ENCODE measurements at regions not wholly inside any gene's neighbourhood (a gene's known extent, or its start where the extent isn't known, plus 50 kb on each side); places are given as distances from the start of the nearest gene placed in this dataset.

- no peaks in the 10 kb centered on the region for H3K36me3 ChIP-seq (ENCODE audit: insufficient read depth, low read length)
- no peak overlapping the region for H3K4me3 ChIP-seq
- TF ChIP-seq FOXP2 (optimal IDR thresholded peaks at IDR 0.05; ENCODE audit: control extremely low read depth, extremely low read length, insufficient read depth) (no peak), EZH2 (IDR thresholded peaks at IDR 0.05) (no peak), POLR2AphosphoS5 (IDR thresholded peaks at IDR 0.05; ENCODE audit: borderline replicate concordance, low read depth, low read length) (no peak)
Measured at GRCh38 chr3:176824811-176825210, 372.5 kb downstream of the TBL1XR1 start.

GRCh38 chr3:176820764-176821163 lies 376.5 kb downstream of the TBL1XR1 start:
- no peak overlapping the region for H3K9ac ChIP-seq (ENCODE audit: insufficient read length)
- TF ChIP-seq FOXP2 (optimal IDR thresholded peaks at IDR 0.05; ENCODE audit: control extremely low read depth, extremely low read length, insufficient read depth) (no peak), POLR2AphosphoS5 (IDR thresholded peaks at IDR 0.05; ENCODE audit: borderline replicate concordance, low read depth, low read length) (no peak), EZH2 (IDR thresholded peaks at IDR 0.05) (no peak)
- H3K9me3 ChIP-seq (ENCODE audit: low read depth, low read length): no peaks in the 10 kb centered on the region; the same call in 1 of the 2 replicates
- no peak overlapping the region for H3K4me3 ChIP-seq
- H3K27ac ChIP-seq: no peak overlapping the region
- DNase-seq (ENCODE audit: low read depth, low spot score): no peak
- H3K36me3 ChIP-seq (ENCODE audit: insufficient read depth, low read length): no peaks in the 10 kb centered on the region

More at GRCh38 chr3:176824811-176825210, 372.5 kb downstream of the TBL1XR1 start:
- no peak for DNase-seq (ENCODE audit: low read depth, low spot score)
- no peaks in the 10 kb centered on the region; the same call in 1 of the 2 replicates for H3K9me3 ChIP-seq (ENCODE audit: low read depth, low read length)
- H3K9ac ChIP-seq (ENCODE audit: insufficient read length): no peak overlapping the region
- no peak overlapping the region for H3K27ac ChIP-seq

- no peak for DNase-seq (ENCODE audit: low read depth, low spot score)
- H3K36me3 ChIP-seq (ENCODE audit: insufficient read depth, low read length): no peaks in the 10 kb centered on the region
- H3K9me3 ChIP-seq (ENCODE audit: low read depth, low read length): no peaks in the 10 kb centered on the region; the same call in 1 of the 2 replicates
- no peak for TF ChIP-seq FOXP2 (optimal IDR thresholded peaks at IDR 0.05; ENCODE audit: control extremely low read depth, extremely low read length, insufficient read depth)
- no peak for TF ChIP-seq POLR2AphosphoS5 (IDR thresholded peaks at IDR 0.05; ENCODE audit: borderline replicate concordance, low read depth, low read length)
- TF ChIP-seq EZH2 (IDR thresholded peaks at IDR 0.05): no peak
- H3K4me3 ChIP-seq: no peak overlapping the region
- H3K27ac ChIP-seq: no peak overlapping the region
- no peak overlapping the region for H3K9ac ChIP-seq (ENCODE audit: insufficient read length)
Measured at GRCh38 chr3:176816937-176817336, 380.3 kb downstream of the TBL1XR1 start.

GRCh38 chr3:176814285-176814684 lies 383.0 kb downstream of the TBL1XR1 start:
- no peak for TF ChIP-seq POLR2AphosphoS5 (IDR thresholded peaks at IDR 0.05; ENCODE audit: borderline replicate concordance, low read depth, low read length)
- TF ChIP-seq EZH2 (IDR thresholded peaks at IDR 0.05): no peak
- no peak for TF ChIP-seq FOXP2 (optimal IDR thresholded peaks at IDR 0.05; ENCODE audit: control extremely low read depth, extremely low read length, insufficient read depth)
- no peak for DNase-seq (ENCODE audit: low read depth, low spot score)
- Histone ChIP-seq H3K9ac (ENCODE audit: insufficient read length) (no peak overlapping the region), H3K4me3 (no peak overlapping the region), H3K9me3 (ENCODE audit: low read depth, low read length) (no peaks in the 10 kb centered on the region), H3K36me3 (ENCODE audit: insufficient read depth, low read length) (no peaks in the 10 kb centered on the region), H3K27ac (no peak overlapping the region)

GRCh38 chr3:176807938-176808337 lies 389.3 kb downstream of the TBL1XR1 start:
- Histone ChIP-seq H3K9me3 (ENCODE audit: low read depth, low read length) (no peaks in the 10 kb centered on the region), H3K4me3 (no peak overlapping the region), H3K9ac (ENCODE audit: insufficient read length) (no peak overlapping the region), H3K36me3 (ENCODE audit: insufficient read depth, low read length) (no peaks in the 10 kb centered on the region), H3K27ac (no peak overlapping the region)
- TF ChIP-seq EZH2 (IDR thresholded peaks at IDR 0.05) (no peak), POLR2AphosphoS5 (IDR thresholded peaks at IDR 0.05; ENCODE audit: borderline replicate concordance, low read depth, low read length) (no peak), FOXP2 (optimal IDR thresholded peaks at IDR 0.05; ENCODE audit: control extremely low read depth, extremely low read length, insufficient read depth) (no peak)
- no peak for DNase-seq (ENCODE audit: low read depth, low spot score)

- no peak for DNase-seq (ENCODE audit: low read depth, low spot score)
- Histone ChIP-seq H3K27ac (peak overlapping the region; percentile 49; the same call in 1 of the 2 replicates), H3K4me3 (peak overlapping the region; percentile 14; the same call in 1 of the 2 replicates), H3K9ac (ENCODE audit: insufficient read length) (peak overlapping the region; percentile 44), H3K9me3 (ENCODE audit: low read depth, low read length) (no peaks in the 10 kb centered on the region), H3K36me3 (ENCODE audit: insufficient read depth, low read length) (no peaks in the 10 kb centered on the region)
- no peak for TF ChIP-seq EZH2 (IDR thresholded peaks at IDR 0.05)
- no peak for TF ChIP-seq POLR2AphosphoS5 (IDR thresholded peaks at IDR 0.05; ENCODE audit: borderline replicate concordance, low read depth, low read length)
- no peak for TF ChIP-seq FOXP2 (optimal IDR thresholded peaks at IDR 0.05; ENCODE audit: control extremely low read depth, extremely low read length, insufficient read depth)
Measured at GRCh38 chr3:176799675-176800074, 397.6 kb downstream of the TBL1XR1 start.

GRCh38 chr3:176798680-176799079 lies 398.6 kb downstream of the TBL1XR1 start:
- H3K9me3 ChIP-seq (ENCODE audit: low read depth, low read length): no peaks in the 10 kb centered on the region
- DNase-seq (ENCODE audit: low read depth, low spot score): no peak
- H3K4me3 ChIP-seq: no peak overlapping the region
- H3K9ac ChIP-seq (ENCODE audit: insufficient read length): no peak overlapping the region
- 0 out of 2 replicates have a peak overlapping the region, but pooled peaks have one; percentile 49 for H3K27ac ChIP-seq
- H3K36me3 ChIP-seq (ENCODE audit: insufficient read depth, low read length): no peaks in the 10 kb centered on the region
- TF ChIP-seq POLR2AphosphoS5 (IDR thresholded peaks at IDR 0.05; ENCODE audit: borderline replicate concordance, low read depth, low read length): no peak
- no peak for TF ChIP-seq EZH2 (IDR thresholded peaks at IDR 0.05)
- TF ChIP-seq FOXP2 (optimal IDR thresholded peaks at IDR 0.05; ENCODE audit: control extremely low read depth, extremely low read length, insufficient read depth): no peak

- TF ChIP-seq POLR2AphosphoS5 (IDR thresholded peaks at IDR 0.05; ENCODE audit: borderline replicate concordance, low read depth, low read length) (no peak), EZH2 (IDR thresholded peaks at IDR 0.05) (no peak), FOXP2 (optimal IDR thresholded peaks at IDR 0.05; ENCODE audit: control extremely low read depth, extremely low read length, insufficient read depth) (no peak)
- no peaks in the 10 kb centered on the region for H3K36me3 ChIP-seq (ENCODE audit: insufficient read depth, low read length)
- DNase-seq (ENCODE audit: low read depth, low spot score): no peak
- H3K9ac ChIP-seq (ENCODE audit: insufficient read length): no peak overlapping the region
- H3K4me3 ChIP-seq: peak overlapping the region; percentile 23
- peak overlapping the region; percentile 47 for H3K27ac ChIP-seq
- no peaks in the 10 kb centered on the region for H3K9me3 ChIP-seq (ENCODE audit: low read depth, low read length)
Measured at GRCh38 chr3:176796371-176796770, 400.9 kb downstream of the TBL1XR1 start.

- H3K9me3 ChIP-seq (ENCODE audit: low read depth, low read length): no peaks in the 10 kb centered on the region
- no peak for TF ChIP-seq POLR2AphosphoS5 (IDR thresholded peaks at IDR 0.05; ENCODE audit: borderline replicate concordance, low read depth, low read length)
- TF ChIP-seq FOXP2 (optimal IDR thresholded peaks at IDR 0.05; ENCODE audit: control extremely low read depth, extremely low read length, insufficient read depth): peak; percentile 70
- no peak for TF ChIP-seq EZH2 (IDR thresholded peaks at IDR 0.05)
- DNase-seq (ENCODE audit: low read depth, low spot score): peak; percentile 78
Measured at GRCh38 chr3:176795891-176796290, 401.4 kb downstream of the TBL1XR1 start.

More at GRCh38 chr3:176795891-176796290, 401.4 kb downstream of the TBL1XR1 start:
- Histone ChIP-seq H3K27ac (peak overlapping the region; percentile 47), H3K9ac (ENCODE audit: insufficient read length) (no peak overlapping the region), H3K36me3 (ENCODE audit: insufficient read depth, low read length) (no peaks in the 10 kb centered on the region), H3K4me3 (peak overlapping the region; percentile 23)
